KOPT-K1 (cell line): ENCODE measurements at regions not wholly inside any gene's neighbourhood (a gene's known extent, or its start where the extent isn't known, plus 50 kb on each side); places are given as distances from the start of the nearest gene placed in this dataset.

Source experiments
- H3K27ac ChIP-seq: fragments of 200-600 bp; sonication (generic); 2 replicates; pipeline ENCODE4 v1.5.1; 2016; ENCODE audit warnings: antibody characterized with exemption, mild to moderate bottlenecking, low read depth, low read length; ENCODE audit not compliant: poor library complexity, severe bottlenecking
- H3K36me3 ChIP-seq: fragments of 200-600 bp; sonication (generic); 2 replicates; pipeline ENCODE4 v1.5.1; 2017; ENCODE audit warnings: antibody characterized with exemption, mild to moderate bottlenecking, low read length, moderate library complexity; ENCODE audit not compliant: insufficient read depth
- H3K9me3 ChIP-seq: fragments of 200-600 bp; sonication (generic); 2 replicates; pipeline ENCODE4 v1.5.1; 2017; ENCODE audit warnings: antibody characterized with exemption, low read length, mild to moderate bottlenecking; ENCODE audit not compliant: insufficient read depth, poor library complexity, severe bottlenecking

DNA sequence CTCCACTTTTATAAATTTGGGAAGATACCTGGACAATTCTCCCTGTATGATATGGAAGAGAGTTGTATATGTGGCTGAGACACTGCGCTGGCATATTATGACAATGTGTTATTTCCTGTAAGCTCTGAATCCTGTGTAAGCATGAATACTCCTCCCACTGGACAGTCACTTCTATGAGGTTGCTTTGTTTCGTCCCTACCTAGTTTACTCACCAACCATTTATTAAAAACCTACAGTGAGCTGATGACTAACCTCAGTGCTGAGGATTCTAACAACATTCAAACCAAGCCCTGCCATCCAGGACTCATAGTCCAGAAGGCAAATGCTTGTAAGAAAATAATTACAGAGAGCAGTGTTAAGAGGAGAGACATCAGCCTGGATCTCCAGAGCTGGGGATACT is 1632.9 kb upstream of the TENM3 start:
- Histone ChIP-seq H3K9me3 (no peaks in the 10 kb centered on the region), H3K36me3 (no peaks in the 10 kb centered on the region), H3K27ac (no peak overlapping the region)

- no peaks in the 10 kb centered on the region for H3K36me3 ChIP-seq
- no peaks in the 10 kb centered on the region for H3K9me3 ChIP-seq
- H3K27ac ChIP-seq: no peak overlapping the region
Measured at GRCh38 chr4:180615746-180616145, 1627.5 kb upstream of the TENM3 start.

GRCh38 chr4:180617196-180617595 is 1626.0 kb upstream of the TENM3 start:
- no peak overlapping the region for H3K27ac ChIP-seq
- H3K36me3 ChIP-seq: no peaks in the 10 kb centered on the region
- H3K9me3 ChIP-seq: no peaks in the 10 kb centered on the region

GRCh38 chr4:180618396-180618795 is 1624.8 kb upstream of the TENM3 start:
- no peaks in the 10 kb centered on the region for H3K36me3 ChIP-seq
- no peak overlapping the region for H3K27ac ChIP-seq
- no peaks in the 10 kb centered on the region for H3K9me3 ChIP-seq

DNA sequence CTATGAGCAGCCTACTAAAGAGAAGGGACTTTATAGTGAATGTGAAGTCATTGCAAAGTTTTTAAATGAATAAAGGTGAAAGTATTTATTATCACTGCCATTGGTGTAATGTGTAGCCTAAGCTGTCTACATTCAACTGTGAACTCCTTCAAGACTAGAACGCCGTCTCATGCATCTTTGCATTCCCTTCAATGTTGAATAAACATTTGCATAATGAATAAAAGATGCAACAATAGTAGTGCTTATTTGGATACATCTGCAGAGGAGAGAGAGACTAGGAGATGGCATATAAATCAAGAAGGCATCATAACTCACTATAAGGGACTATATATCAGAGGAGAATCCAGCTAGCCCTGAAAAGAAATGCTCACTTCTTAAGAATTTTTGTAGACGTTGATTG is 1623.8 kb upstream of the TENM3 start:
- Histone ChIP-seq H3K27ac (no peak overlapping the region), H3K36me3 (no peaks in the 10 kb centered on the region), H3K9me3 (no peaks in the 10 kb centered on the region)

DNA sequence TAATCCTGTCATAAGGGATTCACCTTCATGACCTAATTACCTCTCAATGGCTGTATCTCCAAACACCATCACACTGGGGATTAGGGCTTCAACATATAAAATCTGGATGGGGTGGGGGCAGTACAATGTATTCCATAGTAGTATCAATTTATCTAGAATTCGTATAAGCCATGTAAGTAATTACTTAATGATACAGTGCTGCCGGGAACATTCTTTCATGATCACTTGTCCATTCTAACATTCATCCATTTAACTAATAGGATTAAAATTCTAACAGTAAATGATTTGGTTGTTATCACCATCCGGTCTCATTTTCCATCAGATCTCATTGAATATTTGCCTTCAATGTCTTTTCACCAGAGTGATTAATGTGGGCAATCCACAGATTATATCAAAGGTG is 1620.9 kb upstream of the TENM3 start:
- Histone ChIP-seq H3K9me3 (no peaks in the 10 kb centered on the region), H3K27ac (no peak overlapping the region), H3K36me3 (no peaks in the 10 kb centered on the region)

DNA sequence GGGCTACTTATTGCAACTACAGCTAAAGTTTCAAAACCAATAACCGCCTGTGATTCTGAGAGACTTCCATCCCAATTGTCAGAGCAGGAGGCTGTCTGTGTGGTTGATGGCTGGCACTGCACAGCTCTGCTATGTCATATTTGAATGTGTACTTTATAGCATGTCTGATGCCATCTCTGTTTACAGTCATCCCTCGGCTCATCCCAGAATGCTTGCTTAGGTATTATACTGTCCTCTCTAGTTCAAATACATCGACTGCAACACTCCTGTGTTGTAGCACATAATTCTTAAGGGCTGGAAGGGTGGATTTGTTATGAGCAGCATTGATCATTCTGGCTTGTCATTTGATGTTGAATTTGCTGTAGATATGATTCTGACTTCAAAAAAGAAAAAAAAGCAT is 1617.5 kb upstream of the TENM3 start:
- no peak overlapping the region for H3K27ac ChIP-seq
- no peaks in the 10 kb centered on the region for H3K9me3 ChIP-seq
- H3K36me3 ChIP-seq: no peaks in the 10 kb centered on the region

GRCh38 chr4:180630012-180630665 is 1613.1 kb upstream of the TENM3 start:
- H3K27ac ChIP-seq: no peak overlapping the region
- H3K9me3 ChIP-seq: no peaks in the 10 kb centered on the region
- no peaks in the 10 kb centered on the region for H3K36me3 ChIP-seq

DNA sequence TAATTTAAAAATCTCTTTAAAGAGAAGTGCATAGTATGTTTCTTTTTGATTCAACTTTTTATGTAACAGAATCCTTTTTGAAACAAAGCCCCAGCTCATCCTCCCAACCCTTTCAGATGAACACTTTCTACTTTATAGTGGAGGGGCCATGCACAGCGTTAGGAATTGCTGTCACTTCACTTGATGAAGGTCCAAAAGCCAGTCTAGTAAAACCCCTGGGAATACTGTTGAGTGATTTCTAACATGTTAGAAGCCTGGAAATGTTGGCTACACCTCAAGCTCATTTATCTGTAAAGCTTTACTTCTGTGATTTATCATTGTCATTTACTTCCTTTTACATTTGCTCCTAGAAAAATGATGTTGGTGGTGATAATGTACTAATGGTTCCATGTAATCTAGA is 1608.9 kb upstream of the TENM3 start:
- Histone ChIP-seq H3K9me3 (no peaks in the 10 kb centered on the region), H3K27ac (no peak overlapping the region), H3K36me3 (no peaks in the 10 kb centered on the region)

DNA sequence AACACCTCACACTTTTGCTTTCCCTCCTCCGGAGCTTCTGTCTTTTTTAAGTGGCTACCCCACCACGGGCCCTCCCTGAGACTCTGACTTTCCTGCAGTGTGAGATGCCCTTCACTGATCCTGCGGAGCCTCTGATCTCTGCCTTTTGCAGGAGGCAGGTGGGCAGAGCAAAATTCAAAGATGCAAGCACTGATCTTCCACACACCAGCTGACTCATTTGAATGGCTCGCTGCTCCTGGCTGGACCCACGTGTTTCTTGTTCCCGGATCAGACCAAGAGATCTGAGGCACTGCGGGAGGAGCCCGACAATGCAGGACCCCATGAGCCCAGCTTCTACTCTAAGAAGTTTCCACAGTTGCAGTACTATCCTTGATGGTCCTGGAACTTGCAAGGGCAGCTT is 1607.9 kb upstream of the TENM3 start:
- H3K36me3 ChIP-seq: no peaks in the 10 kb centered on the region
- no peaks in the 10 kb centered on the region for H3K9me3 ChIP-seq
- H3K27ac ChIP-seq: no peak overlapping the region

DNA sequence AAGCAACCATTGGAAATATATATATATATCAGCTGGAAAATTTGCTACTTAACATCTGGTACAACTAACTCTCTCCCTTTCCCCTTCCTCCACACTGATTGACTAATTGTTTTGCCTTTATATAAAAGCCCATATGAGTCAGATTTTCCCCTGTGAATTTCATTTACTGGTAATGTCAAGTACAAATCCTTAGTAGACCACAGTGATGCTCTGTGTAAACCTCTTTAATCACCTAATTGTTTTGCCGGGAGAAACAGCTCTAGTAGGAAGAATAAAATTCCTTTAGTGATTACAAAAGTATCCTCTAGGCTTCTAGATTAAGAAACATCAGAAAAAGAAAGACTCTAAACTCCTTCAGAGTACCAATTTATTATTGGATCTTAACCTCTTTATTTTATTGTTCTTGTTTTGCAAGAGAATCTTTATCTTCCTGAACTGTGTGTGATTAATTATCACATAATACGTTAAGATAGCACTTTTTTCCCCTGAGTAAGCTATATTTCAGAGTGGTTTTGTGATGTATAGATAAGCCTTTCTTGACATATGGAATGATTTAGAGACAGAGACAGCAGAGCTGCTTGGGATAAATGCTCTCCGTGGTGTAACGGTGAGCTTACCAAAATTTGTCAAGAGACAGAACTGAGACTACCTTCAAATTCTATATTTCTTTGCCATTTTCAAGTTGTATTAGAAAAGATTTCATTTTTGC is 1606.4 kb upstream of the TENM3 start:
- Histone ChIP-seq H3K9me3 (no peaks in the 10 kb centered on the region), H3K36me3 (no peaks in the 10 kb centered on the region), H3K27ac (no peak overlapping the region)

DNA sequence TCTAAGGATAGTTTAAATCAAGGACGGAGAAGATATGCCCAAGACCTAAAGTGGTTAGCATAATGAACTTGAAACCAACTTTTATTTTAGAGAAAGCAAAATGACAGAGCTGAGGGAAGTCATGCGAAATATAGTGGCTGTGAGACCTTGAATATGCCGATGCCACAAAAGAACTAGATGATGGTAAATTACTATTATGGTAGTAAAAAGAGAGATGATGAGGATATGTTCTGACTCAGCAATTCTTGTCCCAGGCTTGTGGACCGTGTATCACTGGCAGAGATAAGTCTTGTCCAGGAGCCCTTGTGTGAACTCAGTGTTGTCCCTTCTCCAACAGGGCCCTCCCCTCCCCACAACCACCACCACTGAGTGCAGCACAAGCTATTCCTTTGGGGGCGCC is 1605.6 kb upstream of the TENM3 start:
- H3K27ac ChIP-seq: no peak overlapping the region
- no peaks in the 10 kb centered on the region for H3K9me3 ChIP-seq
- no peaks in the 10 kb centered on the region for H3K36me3 ChIP-seq

GRCh38 chr4:180640193-180640592 is 1603.0 kb upstream of the TENM3 start:
- Histone ChIP-seq H3K36me3 (no peaks in the 10 kb centered on the region), H3K9me3 (no peaks in the 10 kb centered on the region), H3K27ac (no peak overlapping the region)

DNA sequence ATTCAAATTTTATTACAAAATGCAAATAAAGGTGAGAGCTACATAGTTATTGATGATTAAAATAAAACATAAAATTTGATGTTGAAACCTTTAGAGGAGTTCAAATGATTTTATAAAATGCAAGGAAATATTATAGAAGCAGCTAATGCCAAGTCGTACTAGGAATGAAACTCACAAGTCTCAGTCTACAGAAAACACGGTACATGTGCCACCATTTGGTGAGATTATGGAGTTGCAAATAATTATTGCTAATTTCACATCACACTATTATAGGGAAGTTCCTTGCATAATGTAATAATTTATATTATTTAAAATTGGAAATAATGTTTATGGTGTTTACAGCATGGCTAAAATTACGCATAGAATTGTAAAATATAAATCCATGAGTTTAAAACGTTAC is 1601.7 kb upstream of the TENM3 start:
- H3K36me3 ChIP-seq: no peaks in the 10 kb centered on the region
- H3K9me3 ChIP-seq: no peaks in the 10 kb centered on the region
- H3K27ac ChIP-seq: no peak overlapping the region

DNA sequence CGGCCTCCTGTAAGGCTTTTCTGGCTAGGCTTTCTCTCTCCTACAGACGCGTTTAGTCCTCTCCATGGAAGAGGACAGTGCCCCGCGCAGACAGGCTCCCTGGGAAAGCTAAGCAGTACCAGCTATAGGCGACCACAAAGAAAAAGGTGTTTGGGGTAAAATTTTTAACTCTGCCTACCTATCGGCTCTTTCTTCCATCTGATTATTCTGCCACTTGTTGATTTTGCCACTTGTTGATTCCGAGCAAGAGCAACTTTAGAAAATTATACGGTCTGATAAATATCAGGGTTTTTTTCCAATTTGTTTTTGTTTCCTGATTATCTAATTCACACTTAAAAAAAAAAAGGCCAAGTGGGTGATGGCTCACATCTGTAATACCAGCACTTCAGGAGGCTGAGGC is 1600.5 kb upstream of the TENM3 start:
- no peaks in the 10 kb centered on the region for H3K9me3 ChIP-seq
- H3K36me3 ChIP-seq: no peaks in the 10 kb centered on the region
- H3K27ac ChIP-seq: no peak overlapping the region

GRCh38 chr4:180650273-180650672 is 1592.9 kb upstream of the TENM3 start:
- no peak overlapping the region for H3K27ac ChIP-seq
- no peaks in the 10 kb centered on the region for H3K36me3 ChIP-seq

More at GRCh38 chr4:180650273-180650672, 1592.9 kb upstream of the TENM3 start:
- H3K9me3 ChIP-seq: no peaks in the 10 kb centered on the region
